ENCODE measurements at regions not wholly inside any gene's neighbourhood (a gene's known extent, or its start where the extent isn't known, plus 50 kb on each side); places are given as distances from the start of the nearest gene placed in this dataset.

GRCh38 chr13:105971738-105972137 is 563.7 kb downstream of the EFNB2 start:
- DNase-seq = no peak

- DNase-seq = no peak
Observed at GRCh38 chr13:105971312-105971711, 564.1 kb downstream of the EFNB2 start.

GRCh38 chr13:105969761-105970160 is 565.7 kb downstream of the EFNB2 start:
- DNase-seq = no peak

- no peak for DNase-seq
Observed at GRCh38 chr13:105965910-105966309, 569.6 kb downstream of the EFNB2 start.

- no peak for DNase-seq
Observed at GRCh38 chr13:105962080-105962479, 573.4 kb downstream of the EFNB2 start.

- DNase-seq = no peak
Observed at GRCh38 chr13:105961438-105961837, 574.0 kb downstream of the EFNB2 start.

GRCh38 chr13:105960326-105960725 is 575.1 kb downstream of the EFNB2 start:
- no peak for DNase-seq

- DNase-seq = no peak
Observed at GRCh38 chr13:105959876-105960275, 575.6 kb downstream of the EFNB2 start.

GRCh38 chr13:105957769-105958438 is 577.6 kb downstream of the EFNB2 start:
- no peak for DNase-seq

GRCh38 chr13:105956921-105957320 is 578.5 kb downstream of the EFNB2 start:
- no peak for DNase-seq

GRCh38 chr13:105952973-105953290 is 582.5 kb downstream of the EFNB2 start:
- DNase-seq = no peak

GRCh38 chr13:105952233-105952972 is 583.1 kb downstream of the EFNB2 start:
- DNase-seq = no peak

- no peak for DNase-seq
Observed at GRCh38 chr13:105948143-105948542, 587.3 kb downstream of the EFNB2 start.

GRCh38 chr13:105940882-105941281 is 594.6 kb downstream of the EFNB2 start:
- DNase-seq = no peak

GRCh38 chr13:105937451-105937850 is 598.0 kb downstream of the EFNB2 start:
- no peak for DNase-seq

GRCh38 chr13:105936816-105937215 is 598.6 kb downstream of the EFNB2 start:
- DNase-seq = no peak

- no peak for DNase-seq
Observed at GRCh38 chr13:105929505-105929904, 606.0 kb downstream of the EFNB2 start.

- DNase-seq = no peak
Observed at GRCh38 chr13:105928901-105929300, 606.6 kb downstream of the EFNB2 start.

- DNase-seq = no peak
Observed at GRCh38 chr13:105928048-105928447, 607.4 kb downstream of the EFNB2 start.

GRCh38 chr13:105925496-105925895 is 610.0 kb downstream of the EFNB2 start:
- DNase-seq = no peak

GRCh38 chr13:105921711-105922110 is 613.8 kb downstream of the EFNB2 start:
- DNase-seq = no peak

GRCh38 chr13:105920370-105920769 is 615.1 kb downstream of the EFNB2 start:
- DNase-seq = no peak

GRCh38 chr13:105918842-105919741 is 616.4 kb downstream of the EFNB2 start:
- no peak for DNase-seq
